ENCODE measurements at regions not wholly inside any gene's neighbourhood (a gene's known extent, or its start where the extent isn't known, plus 50 kb on each side); places are given as distances from the start of the nearest gene placed in this dataset.

- TF ChIP-seq ZFX (IDR thresholded peaks at IDR 0.05; ENCODE audit: borderline replicate concordance), result no peak
- TF ChIP-seq, protein P1, sequence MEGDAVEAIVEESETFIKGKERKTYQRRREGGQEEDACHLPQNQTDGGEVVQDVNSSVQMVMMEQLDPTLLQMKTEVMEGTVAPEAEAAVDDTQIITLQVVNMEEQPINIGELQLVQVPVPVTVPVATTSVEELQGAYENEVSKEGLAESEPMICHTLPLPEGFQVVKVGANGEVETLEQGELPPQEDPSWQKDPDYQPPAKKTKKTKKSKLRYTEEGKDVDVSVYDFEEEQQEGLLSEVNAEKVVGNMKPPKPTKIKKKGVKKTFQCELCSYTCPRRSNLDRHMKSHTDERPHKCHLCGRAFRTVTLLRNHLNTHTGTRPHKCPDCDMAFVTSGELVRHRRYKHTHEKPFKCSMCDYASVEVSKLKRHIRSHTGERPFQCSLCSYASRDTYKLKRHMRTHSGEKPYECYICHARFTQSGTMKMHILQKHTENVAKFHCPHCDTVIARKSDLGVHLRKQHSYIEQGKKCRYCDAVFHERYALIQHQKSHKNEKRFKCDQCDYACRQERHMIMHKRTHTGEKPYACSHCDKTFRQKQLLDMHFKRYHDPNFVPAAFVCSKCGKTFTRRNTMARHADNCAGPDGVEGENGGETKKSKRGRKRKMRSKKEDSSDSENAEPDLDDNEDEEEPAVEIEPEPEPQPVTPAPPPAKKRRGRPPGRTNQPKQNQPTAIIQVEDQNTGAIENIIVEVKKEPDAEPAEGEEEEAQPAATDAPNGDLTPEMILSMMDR (IDR thresholded peaks at IDR 0.05), result no peak
Measured at GRCh38 chr6:145118224-145118623, 617.1 kb downstream of the EPM2A start.

Measured in 22Rv1 (cell line).